SK-N-SH treated with all-trans-retinoic acid at 6 μM for 48 hours (cell line): ENCODE measurements at regions not wholly inside any gene's neighbourhood (a gene's known extent, or its start where the extent isn't known, plus 50 kb on each side); places are given as distances from the start of the nearest gene placed in this dataset.

Experiments used
- GLIS3 ChIP-seq: fragments of 250-450 bp; sonication (Bioruptor Pico); IDR thresholded peaks from 2 replicates; pipeline ENCODE4 v1.5.0; 2020; ENCODE audit warnings: mild to moderate bottlenecking, moderate library complexity
- TCF4 ChIP-seq: fragments of 250-450 bp; sonication (Bioruptor Pico); IDR thresholded peaks from 2 replicates; pipeline ENCODE4 v1.8.0; 2021; ENCODE audit warnings: mild to moderate bottlenecking, moderate library complexity, borderline replicate concordance
- TOX ChIP-seq: fragments of 250-450 bp; sonication (Bioruptor Pico); IDR thresholded peaks from 2 replicates; pipeline ENCODE4 v1.8.0; 2021; ENCODE audit warnings: mild to moderate bottlenecking, moderate library complexity, borderline replicate concordance
- ZFP30 ChIP-seq: fragments of 450-650 bp; formaldehyde crosslinking; IDR thresholded peaks from 2 replicates; pipeline ENCODE4 v1.5.0; 2022; ENCODE audit warnings: mild to moderate bottlenecking, moderate library complexity
- TF ChIP-seq, protein P1 (sequence below): fragments of 250-450 bp; sonication (Bioruptor Pico); IDR thresholded peaks from 2 replicates; pipeline ENCODE4 v1.8.0; 2020; ENCODE audit warnings: mild to moderate bottlenecking, moderate library complexity, borderline replicate concordance
- TF ChIP-seq, protein P2 (sequence below): fragments of 250-450 bp; sonication (Bioruptor Pico); IDR thresholded peaks from 2 replicates; pipeline ENCODE4 v1.5.1; 2021; ENCODE audit warnings: mild to moderate bottlenecking, moderate library complexity

DNA sequence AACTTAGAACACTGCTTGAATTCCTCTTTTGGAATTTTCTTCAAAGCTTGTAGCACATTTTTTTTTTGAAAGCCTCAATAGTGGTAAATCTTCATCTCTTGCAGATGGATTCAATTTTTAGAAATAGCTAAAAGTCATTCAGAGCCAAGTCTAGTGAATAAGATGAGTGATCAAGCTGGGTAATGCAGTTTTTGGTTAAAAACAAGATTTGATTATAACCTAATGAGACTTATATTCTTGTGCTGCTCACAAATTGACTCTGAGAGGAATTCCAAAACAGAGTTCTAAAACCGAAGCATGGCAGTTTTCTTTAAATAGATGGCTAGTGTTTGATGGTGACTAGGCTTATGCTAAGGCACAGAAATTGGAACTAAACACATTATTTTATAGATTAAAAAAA, 2072.6 kb upstream of the CELF4 start:
- TF ChIP-seq, protein P1, sequence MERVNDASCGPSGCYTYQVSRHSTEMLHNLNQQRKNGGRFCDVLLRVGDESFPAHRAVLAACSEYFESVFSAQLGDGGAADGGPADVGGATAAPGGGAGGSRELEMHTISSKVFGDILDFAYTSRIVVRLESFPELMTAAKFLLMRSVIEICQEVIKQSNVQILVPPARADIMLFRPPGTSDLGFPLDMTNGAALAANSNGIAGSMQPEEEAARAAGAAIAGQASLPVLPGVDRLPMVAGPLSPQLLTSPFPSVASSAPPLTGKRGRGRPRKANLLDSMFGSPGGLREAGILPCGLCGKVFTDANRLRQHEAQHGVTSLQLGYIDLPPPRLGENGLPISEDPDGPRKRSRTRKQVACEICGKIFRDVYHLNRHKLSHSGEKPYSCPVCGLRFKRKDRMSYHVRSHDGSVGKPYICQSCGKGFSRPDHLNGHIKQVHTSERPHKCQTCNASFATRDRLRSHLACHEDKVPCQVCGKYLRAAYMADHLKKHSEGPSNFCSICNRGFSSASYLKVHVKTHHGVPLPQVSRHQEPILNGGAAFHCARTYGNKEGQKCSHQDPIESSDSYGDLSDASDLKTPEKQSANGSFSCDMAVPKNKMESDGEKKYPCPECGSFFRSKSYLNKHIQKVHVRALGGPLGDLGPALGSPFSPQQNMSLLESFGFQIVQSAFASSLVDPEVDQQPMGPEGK (CRISPR knock-in tag), result no peak
- TF ChIP-seq TCF4 (no peak), ZFP30 (CRISPR knock-in tag) (no peak), GLIS3 (CRISPR knock-in tag) (no peak), TOX (CRISPR knock-in tag) (no peak)
- TF ChIP-seq, protein P2, sequence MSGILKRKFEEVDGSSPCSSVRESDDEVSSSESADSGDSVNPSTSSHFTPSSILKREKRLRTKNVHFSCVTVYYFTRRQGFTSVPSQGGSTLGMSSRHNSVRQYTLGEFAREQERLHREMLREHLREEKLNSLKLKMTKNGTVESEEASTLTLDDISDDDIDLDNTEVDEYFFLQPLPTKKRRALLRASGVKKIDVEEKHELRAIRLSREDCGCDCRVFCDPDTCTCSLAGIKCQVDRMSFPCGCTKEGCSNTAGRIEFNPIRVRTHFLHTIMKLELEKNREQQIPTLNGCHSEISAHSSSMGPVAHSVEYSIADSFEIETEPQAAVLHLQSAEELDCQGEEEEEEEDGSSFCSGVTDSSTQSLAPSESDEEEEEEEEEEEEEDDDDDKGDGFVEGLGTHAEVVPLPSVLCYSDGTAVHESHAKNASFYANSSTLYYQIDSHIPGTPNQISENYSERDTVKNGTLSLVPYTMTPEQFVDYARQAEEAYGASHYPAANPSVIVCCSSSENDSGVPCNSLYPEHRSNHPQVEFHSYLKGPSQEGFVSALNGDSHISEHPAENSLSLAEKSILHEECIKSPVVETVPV (CRISPR knock-in tag), result no peak
